H9 (cell line): ENCODE measurements at regions not wholly inside any gene's neighbourhood (a gene's known extent, or its start where the extent isn't known, plus 50 kb on each side); places are given as distances from the start of the nearest gene placed in this dataset.

Source experiments
- DNase-seq: peaks from one replicate; pipeline ENCODE4 v3.0.0-alpha.2; 2017
- H2AFZ ChIP-seq: one replicate; pipeline ENCODE4 v1.6.1; 2013; ENCODE audit warnings: mild to moderate bottlenecking, low read length, control low read depth, moderate library complexity
- H2AK5ac ChIP-seq: 2 replicates; pipeline ENCODE4 v1.6.1; 2013; ENCODE audit warnings: low read length, control low read depth, mixed read lengths; ENCODE audit not compliant: insufficient read length
- H2BK120ac ChIP-seq: one replicate; pipeline ENCODE4 v1.6.1; 2013; ENCODE audit warnings: low read depth, mild to moderate bottlenecking, low read length, control low read depth, inconsistent platforms; ENCODE audit not compliant: poor library complexity, severe bottlenecking
- H2BK12ac ChIP-seq: 2 replicates; pipeline ENCODE4 v1.6.1; 2013; ENCODE audit warnings: low read length, control low read depth, mixed read lengths, low read depth; ENCODE audit not compliant: insufficient read length
- H2BK15ac ChIP-seq: 2 replicates; pipeline ENCODE4 v1.6.1; 2013; ENCODE audit warnings: low read depth, low read length, control low read depth
- H2BK20ac ChIP-seq: one replicate; pipeline ENCODE4 v1.6.1; 2013; ENCODE audit warnings: low read depth, mild to moderate bottlenecking, low read length, control low read depth, inconsistent platforms; ENCODE audit not compliant: poor library complexity, severe bottlenecking
- H2BK5ac ChIP-seq: 2 replicates; pipeline ENCODE4 v1.6.1; 2013; ENCODE audit warnings: low read length, control low read depth, mixed read lengths; ENCODE audit not compliant: insufficient read length
- H3K14ac ChIP-seq: 2 replicates; pipeline ENCODE4 v1.6.1; 2013; ENCODE audit warnings: low read length, control low read depth; ENCODE audit not compliant: insufficient read depth
- H3K18ac ChIP-seq: 2 replicates; pipeline ENCODE4 v1.6.1; 2013; ENCODE audit warnings: low read depth, mild to moderate bottlenecking, mixed read lengths, low read length, control low read depth; ENCODE audit not compliant: insufficient read length
- H3K23ac ChIP-seq: 2 replicates; pipeline ENCODE4 v1.6.1; 2013; ENCODE audit warnings: low read length, control low read depth, mixed read lengths, low read depth; ENCODE audit not compliant: insufficient read length
- H3K23me2 ChIP-seq: 2 replicates; pipeline ENCODE4 v1.6.1; 2013; ENCODE audit warnings: low read depth, mild to moderate bottlenecking, mixed read lengths, low read length, control low read depth; ENCODE audit not compliant: insufficient read length, poor library complexity, severe bottlenecking
- H3K27ac ChIP-seq: 2 replicates; pipeline ENCODE4 v1.5.1; 2013; ENCODE audit warnings: low read length, control low read depth, mixed read lengths, low read depth; ENCODE audit not compliant: insufficient read length
- H3K27me3 ChIP-seq: 2 replicates; pipeline ENCODE4 v1.6.1; 2013; ENCODE audit warnings: low read length, control low read depth, inconsistent platforms; ENCODE audit not compliant: insufficient read depth
- H3K4ac ChIP-seq: 2 replicates; pipeline ENCODE4 v1.6.1; 2013; ENCODE audit warnings: low read depth, mild to moderate bottlenecking, control low read depth, inconsistent platforms, low read length, moderate library complexity
- H3K4me1 ChIP-seq: 2 replicates; pipeline ENCODE4 v1.6.1; 2013; ENCODE audit warnings: low read length, control low read depth, inconsistent platforms; ENCODE audit not compliant: insufficient read depth
- H3K4me2 ChIP-seq: 2 replicates; pipeline ENCODE4 v1.6.1; 2013; ENCODE audit warnings: low read length, control low read depth, mixed read lengths; ENCODE audit not compliant: insufficient read length, insufficient read depth
- H3K56ac ChIP-seq: 2 replicates; pipeline ENCODE4 v1.6.1; 2013; ENCODE audit warnings: low read depth, mild to moderate bottlenecking, mixed read lengths, low read length, control low read depth; ENCODE audit not compliant: insufficient read length
- H3K79me1 ChIP-seq: 2 replicates; pipeline ENCODE4 v1.6.1; 2013; ENCODE audit warnings: low read depth, mild to moderate bottlenecking, moderate library complexity, low read length, control low read depth, inconsistent platforms; ENCODE audit not compliant: insufficient read depth, poor library complexity, severe bottlenecking
- H3K79me2 ChIP-seq: 2 replicates; pipeline ENCODE4 v1.6.1; 2013; ENCODE audit warnings: low read length, control low read depth, inconsistent platforms; ENCODE audit not compliant: insufficient read depth
- H3K9ac ChIP-seq: 2 replicates; pipeline ENCODE4 v1.6.1; 2013; ENCODE audit warnings: low read length, control low read depth, mixed read lengths; ENCODE audit not compliant: insufficient read length; ENCODE audit errors: extremely low read depth
- H3K9me3 ChIP-seq: one replicate; pipeline ENCODE4 v1.6.1; 2013; ENCODE audit warnings: low read depth, low read length, inconsistent platforms; ENCODE audit not compliant: control insufficient read depth
- H3T11ph ChIP-seq: one replicate; pipeline ENCODE4 v1.6.1; 2013; ENCODE audit warnings: mild to moderate bottlenecking, low read length, control low read depth, inconsistent platforms
- H4K20me1 ChIP-seq: one replicate; pipeline ENCODE4 v1.6.1; 2013; ENCODE audit not compliant: control insufficient read depth, insufficient read length, insufficient read depth
- H4K5ac ChIP-seq: 2 replicates; pipeline ENCODE4 v1.6.1; 2013; ENCODE audit warnings: low read depth, mild to moderate bottlenecking, mixed read lengths, low read length, control low read depth; ENCODE audit not compliant: insufficient read length
- H4K8ac ChIP-seq: replicated peaks from 2 replicates; pipeline ENCODE4 v1.6.1; 2013; ENCODE audit warnings: low read length, control low read depth, mixed read lengths, low read depth; ENCODE audit not compliant: insufficient read length
- H4K91ac ChIP-seq: 2 replicates; pipeline ENCODE4 v1.6.1; 2013; ENCODE audit warnings: low read depth, mild to moderate bottlenecking, moderate library complexity, mixed read lengths, low read length, control low read depth; ENCODE audit not compliant: insufficient read length
- H3K27ac Mint-ChIP-seq, 3 experiments: 2 replicates in 2 of 3; 3 replicates in 1 of 3; pipeline ENCODE4 v1.8.0; 2020 to 2021; ENCODE audit warnings: mixed read lengths in 3 of 3, mild to moderate bottlenecking in 1 of 3, moderate library complexity in 1 of 3
- H3K27me3 Mint-ChIP-seq: 2 replicates; pipeline ENCODE4 v1.8.0; 2021; ENCODE audit warnings: low read depth, mild to moderate bottlenecking, moderate library complexity, mixed read lengths
- H3K36me3 Mint-ChIP-seq, 3 experiments: 2 replicates in 2 of 3; 3 replicates in 1 of 3; pipeline ENCODE4 v1.8.0; 2020 to 2021; ENCODE audit warnings: low read depth in 3 of 3, mixed read lengths in 3 of 3; ENCODE audit not compliant: insufficient read depth in 1 of 3
- H3K4me1 Mint-ChIP-seq, 2 experiments: 2 replicates each; pipeline ENCODE4 v1.8.0; 2020; ENCODE audit warnings: mixed read lengths in 2 of 2
- H3K4me3 Mint-ChIP-seq, 2 experiments: 2 replicates in 1 of 2; 3 replicates in 1 of 2; pipeline ENCODE4 v1.8.0; 2020 to 2021; ENCODE audit warnings: mild to moderate bottlenecking in 2 of 2, mixed read lengths in 2 of 2, moderate library complexity in 1 of 2
- H3K9me3 Mint-ChIP-seq, 2 experiments: 2 replicates in 1 of 2; 3 replicates in 1 of 2; pipeline ENCODE4 v1.8.0; 2020; ENCODE audit warnings: mild to moderate bottlenecking in 2 of 2, mixed read lengths in 2 of 2, moderate library complexity in 1 of 2
- CTCF ChIP-seq: fragments of 200-600 bp; sonication (generic); conservative IDR thresholded peaks from 3 replicates; pipeline ENCODE4 v1.8.0; 2021; ENCODE audit warnings: antibody characterized with exemption, mild to moderate bottlenecking
- WGBS: extraction: QIAGEN DNeasy Blood & Tissue Kit; methylation state at CpG from one replicate; pipeline ENCODE4 v1.1.7; 2013; ENCODE audit warnings: missing lambda C conversion rate, low lambda C conversion rate, mixed read lengths; ENCODE audit not compliant: insufficient read length; ENCODE audit errors: extremely low coverage; 5-methylcytosine and 5-hydroxymethylcytosine counted together

GRCh38 chr17:15081008-15081407 lies 184.1 kb downstream of the PMP22 start:
- Histone ChIP-seq H2BK12ac (no peak overlapping the region), H2AFZ (no peak overlapping the region), H4K91ac (no peak overlapping the region), H2BK20ac (no peak overlapping the region), H3K79me2 (no peaks in the 10 kb centered on the region), H4K8ac (no peak overlapping the region), H3K79me1 (no peaks in the 10 kb centered on the region), H3K27me3 (no peaks in the 10 kb centered on the region), H3K14ac (no peak overlapping the region), H3K4me1 (peaks cover under 1% of the 10 kb centered on the region; the same call in 1 of the 2 replicates), H2BK15ac (no peak overlapping the region), H3T11ph (no peak overlapping the region), H3K23me2 (no peaks in the 10 kb centered on the region), H3K18ac (no peak overlapping the region), H3K9ac (no peak overlapping the region), H3K4me2 (no peak overlapping the region), H3K56ac (no peak overlapping the region), H2BK5ac (no peak overlapping the region), H2BK120ac (no peak overlapping the region), H3K23ac (no peak overlapping the region), H2AK5ac (no peak overlapping the region), H4K5ac (no peak overlapping the region), H3K4ac (no peak overlapping the region), H3K9me3 (no peaks in the 10 kb centered on the region), H3K27ac (no peak overlapping the region), H4K20me1 (no peaks in the 10 kb centered on the region)
- Mint-ChIP-seq H3K9me3 (no peaks in the 10 kb centered on the region), H3K27me3 (no peaks in the 10 kb centered on the region), H3K4me1 (peaks cover 44 to 46% of the 10 kb centered on the region in 2 experiments), H3K27ac (no peak overlapping the region), H3K4me3 (no peak overlapping the region), H3K36me3 (no peaks in the 10 kb centered on the region)
- peak; percentile 35; the same call in 2 of the 3 replicates for TF ChIP-seq CTCF
- no peak for DNase-seq
- no CpG with 5 or more reads among the region's 3 CpGs for WGBS
